Sciatic nerve (tissue), 2 donors: ENCODE measurements at regions not wholly inside any gene's neighbourhood (a gene's known extent, or its start where the extent isn't known, plus 50 kb on each side); places are given as distances from the start of the nearest gene placed in this dataset.
A peak's percentile ranks its signal among the peaks of the same experiment; 100 is the strongest.

Experiments used
- ATAC-seq: fragments of 200-7000 bp; cut with Tn5 transposase; one replicate; pipeline ENCODE4 v1.9.1; 2020; ENCODE audit warnings: mild to moderate bottlenecking, moderate library complexity
- DNase-seq: peaks from one replicate; pipeline ENCODE4 v3.0.0-alpha.2; 2020; ENCODE audit warnings: low spot score
- intact Hi-C: fragments of 100-400 bp; cut with DNase I; formaldehyde crosslinking; loops from one replicate; pipeline ENCODE4 v1.14.2; 2022
- donor health status: DM: no; HTN: no; CAD: no.
- donor health status: DM: no; HTN: no; CAD: no.

DNA sequence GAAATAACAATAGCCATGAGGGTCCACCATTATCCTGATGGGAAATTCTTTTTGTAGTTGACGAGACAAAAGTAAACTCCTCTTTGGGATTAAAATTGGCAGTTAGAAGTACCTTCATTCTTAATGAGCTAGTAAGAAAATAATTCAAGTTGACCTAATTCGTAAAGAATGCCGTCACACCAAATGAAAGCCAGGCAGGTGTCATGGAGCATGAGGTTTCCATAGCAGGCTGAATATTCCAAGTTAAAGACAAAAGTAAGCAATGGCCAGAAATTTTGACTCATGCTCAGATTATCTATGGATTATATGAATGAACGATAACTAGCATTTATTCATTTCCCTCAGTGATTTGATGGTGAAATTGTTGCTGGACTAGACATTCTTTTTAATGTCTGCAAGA is 192.2 kb upstream of the FAT1 start:
- DNase-seq (no peak), ATAC-seq (no peak)
- intact Hi-C loops: no loop called here

- DNase-seq: no peak
- intact Hi-C loops: no loop called here
These were observed 193.5 kb upstream of the FAT1 start for GRCh38 chr4:186917136-186917535.

GRCh38 chr4:186918466-186918865 is 194.8 kb upstream of the FAT1 start:
- intact Hi-C loops: no loop called here
- DNase-seq: no peak
- no peak for ATAC-seq

More at GRCh38 chr4:186917136-186917535, 193.5 kb upstream of the FAT1 start:
- ATAC-seq: no peak

DNA sequence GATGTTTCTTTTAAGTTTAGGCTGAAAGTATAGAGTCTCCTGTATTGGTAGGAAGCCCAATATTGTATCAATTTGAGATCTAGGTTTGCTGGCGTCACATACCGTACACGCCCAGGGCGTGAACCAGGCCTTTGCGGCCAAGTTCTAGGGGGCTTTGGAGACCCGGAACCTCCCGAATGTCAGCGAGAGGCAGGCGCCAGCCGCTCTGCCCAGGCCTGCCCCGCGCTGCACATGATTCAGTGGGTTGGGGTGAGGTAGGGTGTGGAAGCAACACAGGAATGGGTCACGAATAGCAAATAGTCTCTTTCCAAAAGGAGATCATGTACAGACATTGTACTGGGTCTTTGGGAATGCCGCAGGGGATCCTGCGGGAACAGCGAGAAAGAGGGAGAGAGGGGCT is 195.7 kb upstream of the FAT1 start:
- intact Hi-C loops: no loop called here
- ATAC-seq (no peak), DNase-seq (no peak)

DNA sequence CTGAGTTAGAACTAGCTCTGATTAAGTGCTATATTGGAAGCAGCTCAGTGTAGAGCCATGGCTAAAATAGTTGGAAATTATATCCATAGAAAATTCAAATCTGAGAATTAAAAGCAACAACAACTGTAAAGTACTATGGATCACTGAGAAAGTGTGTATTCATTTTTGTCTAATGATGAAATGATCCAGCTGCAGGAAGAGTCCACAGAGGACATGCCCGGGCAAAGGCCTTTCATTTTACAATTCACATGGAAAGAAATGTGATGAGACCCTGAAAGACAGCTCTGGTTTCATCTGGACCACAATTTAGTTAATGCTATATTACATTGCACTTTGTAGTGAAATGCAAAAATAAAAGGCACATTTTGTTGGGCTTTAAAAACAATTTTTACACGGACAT is 196.8 kb upstream of the FAT1 start:
- peak; percentile 73 for ATAC-seq
- intact Hi-C loops: no loop called here
- DNase-seq: no peak

DNA sequence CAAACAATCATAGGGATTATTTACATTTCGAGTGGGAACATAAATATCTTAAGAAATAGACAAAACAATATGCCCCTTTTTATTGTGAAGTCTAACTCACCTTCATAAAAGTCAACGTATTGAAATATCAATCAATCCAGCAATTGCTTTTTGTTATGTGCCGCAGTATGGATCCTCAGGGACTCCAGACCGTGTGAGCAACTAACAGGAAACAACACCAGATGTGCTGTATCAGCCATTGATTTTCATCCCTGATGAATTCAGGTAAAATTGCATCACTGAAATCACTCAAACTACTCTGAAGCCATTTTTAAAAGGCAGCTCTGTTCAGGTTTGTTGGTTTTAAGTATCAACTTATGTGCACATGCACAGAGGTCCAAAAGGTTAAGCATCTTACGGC is 197.3 kb upstream of the FAT1 start:
- ATAC-seq (no peak), DNase-seq (no peak)
- intact Hi-C loops: no loop called here

- intact Hi-C loops: no loop called here
- DNase-seq (no peak), ATAC-seq (no peak)
These were observed 201.1 kb upstream of the FAT1 start for GRCh38 chr4:186924723-186925122.

DNA sequence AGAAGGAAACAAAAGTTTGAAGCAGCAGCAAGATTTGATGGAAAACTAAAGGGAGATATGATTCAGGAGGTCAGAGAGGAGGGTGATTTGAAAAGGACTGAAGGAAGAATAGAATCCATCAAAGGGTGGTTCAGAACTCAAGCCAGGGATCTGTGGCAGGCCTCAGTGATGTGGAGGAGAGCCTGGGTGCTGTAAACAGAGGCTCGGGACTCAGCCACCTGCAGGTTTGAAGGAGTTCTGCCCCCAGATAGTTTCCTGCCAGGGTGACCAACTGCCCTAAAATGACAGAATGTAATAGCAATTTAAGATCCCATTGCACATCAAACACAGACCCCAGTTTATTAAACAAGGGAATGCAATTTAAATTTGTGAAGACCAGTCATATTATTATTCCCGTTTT is 204.0 kb upstream of the FAT1 start:
- ATAC-seq (no peak), DNase-seq (no peak)

DNA sequence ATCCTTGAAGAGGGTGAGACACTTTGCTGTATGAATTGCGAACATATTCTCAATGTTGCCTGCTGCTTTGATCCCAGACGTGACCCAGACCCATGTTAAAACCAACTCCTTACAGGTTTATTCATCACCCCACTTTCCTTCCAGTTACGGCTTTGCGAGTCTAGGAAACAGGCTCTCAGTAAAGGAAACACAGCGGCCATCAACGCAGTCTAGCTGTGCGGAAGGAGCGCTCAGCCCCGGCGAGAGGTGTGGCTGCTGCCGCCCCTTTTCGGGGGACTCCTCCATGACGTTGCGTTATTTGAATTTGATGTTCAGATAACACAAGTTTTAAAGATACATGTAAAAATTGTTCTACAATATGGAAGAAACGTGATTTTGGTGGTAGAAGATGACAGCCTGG is 206.4 kb upstream of the FAT1 start:
- intact Hi-C loops: no loop called here
- DNase-seq (no peak), ATAC-seq (no peak)

More for the DNA sequence above, 204.0 kb upstream of the FAT1 start:
- intact Hi-C loops: no loop called here

GRCh38 chr4:186931519-186931918 is 207.9 kb upstream of the FAT1 start:
- ATAC-seq: no peak
- intact Hi-C loops: no loop called here

GRCh38 chr4:186932196-186932595 is 208.5 kb upstream of the FAT1 start:
- intact Hi-C loops: no loop called here
- no peak for ATAC-seq
- no peak for DNase-seq

More at GRCh38 chr4:186931519-186931918, 207.9 kb upstream of the FAT1 start:
- no peak for DNase-seq

DNA sequence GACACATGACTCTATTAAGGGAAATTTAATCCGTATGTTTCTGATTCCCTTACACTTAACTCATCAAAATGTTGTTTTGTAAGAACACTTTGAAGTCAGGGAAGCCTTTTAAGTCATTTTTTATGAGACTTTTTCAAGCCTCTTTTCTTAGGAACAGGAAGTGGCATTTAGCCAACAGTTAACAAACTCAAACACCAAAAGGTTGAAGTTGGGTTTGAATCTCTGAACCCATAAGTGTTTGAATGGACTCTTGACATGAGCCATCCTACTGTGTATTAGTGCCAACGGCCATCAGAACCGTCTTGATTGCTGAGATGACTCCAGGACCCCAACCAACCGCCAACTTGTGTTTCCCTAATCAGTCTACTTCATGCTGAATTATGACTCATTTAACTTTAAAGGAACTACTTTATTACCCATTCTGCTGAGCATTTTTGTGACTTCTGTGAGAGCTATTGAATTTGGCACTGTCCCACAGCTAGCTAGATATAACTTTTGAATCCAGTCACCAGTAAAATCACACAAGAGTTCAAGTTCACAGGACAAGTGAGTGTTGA is 209.1 kb upstream of the FAT1 start:
- no peak for DNase-seq
- intact Hi-C loops: no loop called here
- ATAC-seq: no peak

GRCh38 chr4:186934244-186934643 is 210.6 kb upstream of the FAT1 start:
- no peak for ATAC-seq
- no peak for DNase-seq
- intact Hi-C loops: no loop called here

DNA sequence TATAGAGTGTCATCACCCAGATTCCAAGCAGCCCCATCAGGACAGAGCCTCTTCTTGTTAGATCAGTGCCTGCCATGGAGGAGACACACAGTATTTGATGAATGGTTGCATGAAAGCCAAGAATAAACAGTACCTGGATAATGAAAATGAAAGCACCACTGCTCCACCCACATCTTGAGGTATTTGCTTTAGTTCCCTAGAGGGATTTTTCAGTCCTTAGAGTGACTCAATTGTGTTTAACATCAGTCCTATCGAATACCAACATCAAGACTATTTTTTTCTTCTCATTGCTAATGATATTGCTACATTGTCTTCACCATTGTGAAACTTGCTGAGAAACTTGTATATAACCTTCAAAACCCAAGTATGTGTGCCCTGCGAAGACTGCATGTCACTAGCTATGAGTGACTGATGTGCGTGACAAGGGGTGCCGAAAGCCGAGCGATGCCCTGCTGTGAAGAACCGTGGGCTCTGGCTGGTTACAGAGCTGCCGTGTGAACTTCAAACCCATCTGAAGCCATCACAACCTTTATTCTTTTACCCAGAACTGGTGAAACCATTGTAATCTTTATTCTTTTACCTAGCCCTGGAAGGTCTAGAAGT is 211.3 kb upstream of the FAT1 start:
- ATAC-seq (no peak), DNase-seq (no peak)
- intact Hi-C loops: no loop called here

GRCh38 chr4:186935901-186936300 is 212.2 kb upstream of the FAT1 start:
- intact Hi-C loops: no loop called here
- ATAC-seq (peak; percentile 27), DNase-seq (no peak)

GRCh38 chr4:186936496-186937375 is 213.1 kb upstream of the FAT1 start:
- intact Hi-C loops: no loop called here
- DNase-seq (no peak), ATAC-seq (peak; percentile 76)

DNA sequence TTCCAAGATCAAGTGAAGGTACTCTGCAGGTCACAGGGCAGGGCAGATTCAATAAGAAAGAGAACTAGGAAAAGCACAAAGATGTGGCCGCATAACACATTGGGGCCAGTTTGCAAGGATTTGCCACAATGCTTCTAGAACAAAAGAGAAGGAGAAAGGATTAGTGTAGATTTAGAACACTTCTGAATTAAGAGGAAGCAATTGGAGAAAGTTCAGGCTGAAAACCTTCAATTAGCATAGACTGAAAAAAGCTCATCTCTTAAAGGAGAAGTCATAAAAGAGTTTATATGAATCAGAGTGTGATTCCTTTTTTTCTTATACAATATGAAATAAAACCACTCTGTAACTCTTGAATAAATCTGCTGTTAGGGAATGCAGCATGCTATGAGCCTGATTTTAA is 215.6 kb upstream of the FAT1 start:
- DNase-seq (no peak), ATAC-seq (no peak)
- intact Hi-C loops: no loop called here

DNA sequence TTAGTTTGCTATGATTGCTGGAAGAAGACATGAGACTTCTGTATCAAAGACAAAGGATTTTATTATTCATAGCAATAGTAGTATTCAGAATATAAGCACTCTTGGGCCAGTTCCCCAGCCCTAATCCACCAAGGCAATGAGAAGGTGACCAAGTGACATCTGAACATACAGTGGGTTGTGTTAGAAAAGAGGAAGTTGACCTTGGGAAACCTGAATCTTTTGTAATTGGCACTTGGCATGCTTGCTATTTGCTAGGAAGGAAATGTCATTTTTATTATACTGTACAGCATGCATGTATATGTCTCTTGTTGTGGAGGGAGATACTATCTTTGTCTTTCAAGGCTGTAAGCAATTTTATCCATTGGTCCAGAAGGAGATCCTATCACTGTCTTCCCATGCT is 216.1 kb upstream of the FAT1 start:
- intact Hi-C loops: no loop called here
- DNase-seq (no peak), ATAC-seq (no peak)

- no peak for DNase-seq
- no peak for ATAC-seq
- intact Hi-C loops: no loop called here
These were observed 216.8 kb upstream of the FAT1 start for GRCh38 chr4:186940476-186940875.

GRCh38 chr4:186942758-186943377 is 219.2 kb upstream of the FAT1 start:
- ATAC-seq: peak; percentile 71
- DNase-seq: peak; percentile 72
- intact Hi-C loops: no loop called here
